NB4 (cell line): ENCODE measurements at regions not wholly inside any gene's neighbourhood (a gene's known extent, or its start where the extent isn't known, plus 50 kb on each side); places are given as distances from the start of the nearest gene placed in this dataset.

ENCODE experiments used
- DNase-seq: peaks from one replicate; pipeline ENCODE4 v3.0.0; 2010; ENCODE audit warnings: low read depth
- H3K4me3 ChIP-seq: one replicate; pipeline ENCODE4 v1.5.1; 2011; ENCODE audit warnings: mild to moderate bottlenecking, low read depth, low read length, moderate library complexity
- MYC ChIP-seq: IDR thresholded peaks from 2 replicates; pipeline ENCODE4 v1.6.1; 2011; ENCODE audit warnings: low read depth, low read length
- POLR2A ChIP-seq: IDR thresholded peaks from 2 replicates; pipeline ENCODE4 v1.6.1; 2011; ENCODE audit warnings: mild to moderate bottlenecking; ENCODE audit not compliant: insufficient read length; ENCODE audit errors: extremely low read depth
- TF ChIP-seq, protein P1 (sequence below): IDR thresholded peaks from one replicate; pipeline ENCODE4 v1.5.1; 2012; ENCODE audit warnings: low read depth, low read length
- TF ChIP-seq, protein P2 (sequence below): IDR thresholded peaks from 2 replicates; pipeline ENCODE4 v1.6.1; 2011; ENCODE audit warnings: low read depth, low read length

DNA sequence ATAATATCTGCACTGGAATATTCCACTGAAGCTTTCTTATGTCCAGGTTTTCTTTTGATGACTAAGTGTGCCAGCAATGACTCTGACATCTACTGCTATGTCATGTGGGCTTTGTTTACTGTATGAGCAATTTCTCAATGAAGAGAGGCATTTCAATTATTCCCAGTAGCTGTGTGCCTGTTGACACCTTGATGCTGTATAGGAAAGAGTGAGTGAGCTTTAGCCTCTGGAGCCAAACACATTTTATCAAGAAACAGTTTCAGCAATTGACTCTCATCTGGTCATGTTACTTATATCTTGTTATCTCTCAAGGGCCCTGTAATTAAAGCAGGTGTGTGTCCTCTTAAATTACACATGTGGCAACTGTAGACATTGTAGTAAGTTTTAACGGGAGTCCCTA, 493.2 kb upstream of the FANCL start:
- DNase-seq, result no peak
- TF ChIP-seq POLR2A, result no peak
- no peak for TF ChIP-seq MYC
- TF ChIP-seq, protein P1, sequence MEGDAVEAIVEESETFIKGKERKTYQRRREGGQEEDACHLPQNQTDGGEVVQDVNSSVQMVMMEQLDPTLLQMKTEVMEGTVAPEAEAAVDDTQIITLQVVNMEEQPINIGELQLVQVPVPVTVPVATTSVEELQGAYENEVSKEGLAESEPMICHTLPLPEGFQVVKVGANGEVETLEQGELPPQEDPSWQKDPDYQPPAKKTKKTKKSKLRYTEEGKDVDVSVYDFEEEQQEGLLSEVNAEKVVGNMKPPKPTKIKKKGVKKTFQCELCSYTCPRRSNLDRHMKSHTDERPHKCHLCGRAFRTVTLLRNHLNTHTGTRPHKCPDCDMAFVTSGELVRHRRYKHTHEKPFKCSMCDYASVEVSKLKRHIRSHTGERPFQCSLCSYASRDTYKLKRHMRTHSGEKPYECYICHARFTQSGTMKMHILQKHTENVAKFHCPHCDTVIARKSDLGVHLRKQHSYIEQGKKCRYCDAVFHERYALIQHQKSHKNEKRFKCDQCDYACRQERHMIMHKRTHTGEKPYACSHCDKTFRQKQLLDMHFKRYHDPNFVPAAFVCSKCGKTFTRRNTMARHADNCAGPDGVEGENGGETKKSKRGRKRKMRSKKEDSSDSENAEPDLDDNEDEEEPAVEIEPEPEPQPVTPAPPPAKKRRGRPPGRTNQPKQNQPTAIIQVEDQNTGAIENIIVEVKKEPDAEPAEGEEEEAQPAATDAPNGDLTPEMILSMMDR, result no peak
- TF ChIP-seq, protein P2, sequence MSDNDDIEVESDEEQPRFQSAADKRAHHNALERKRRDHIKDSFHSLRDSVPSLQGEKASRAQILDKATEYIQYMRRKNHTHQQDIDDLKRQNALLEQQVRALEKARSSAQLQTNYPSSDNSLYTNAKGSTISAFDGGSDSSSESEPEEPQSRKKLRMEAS, result no peak
- no peak overlapping the region for H3K4me3 ChIP-seq

DNA sequence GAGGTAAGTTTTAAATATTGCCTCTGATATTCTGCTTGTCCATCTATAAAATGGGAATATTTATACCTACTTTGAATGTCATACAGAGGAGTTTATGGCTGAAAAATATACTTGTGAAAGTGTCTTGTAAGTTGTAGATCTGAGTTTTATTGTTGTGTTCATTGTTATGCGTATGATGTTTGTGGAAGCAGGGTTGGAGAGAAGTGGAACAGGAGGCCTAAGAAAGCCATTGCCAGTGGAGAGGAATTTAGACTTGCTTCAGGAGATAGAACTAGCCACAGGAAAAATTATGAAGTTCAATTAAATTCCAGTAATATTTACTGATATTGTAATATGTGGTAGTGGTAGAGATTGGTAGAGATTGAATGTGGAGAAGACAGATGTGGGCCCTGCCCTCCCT, 491.9 kb upstream of the FANCL start:
- TF ChIP-seq, protein P1, result no peak
- TF ChIP-seq MYC (no peak), POLR2A (no peak)
- TF ChIP-seq, protein P2, result no peak
- H3K4me3 ChIP-seq, result no peak overlapping the region
- DNase-seq, result no peak

DNA sequence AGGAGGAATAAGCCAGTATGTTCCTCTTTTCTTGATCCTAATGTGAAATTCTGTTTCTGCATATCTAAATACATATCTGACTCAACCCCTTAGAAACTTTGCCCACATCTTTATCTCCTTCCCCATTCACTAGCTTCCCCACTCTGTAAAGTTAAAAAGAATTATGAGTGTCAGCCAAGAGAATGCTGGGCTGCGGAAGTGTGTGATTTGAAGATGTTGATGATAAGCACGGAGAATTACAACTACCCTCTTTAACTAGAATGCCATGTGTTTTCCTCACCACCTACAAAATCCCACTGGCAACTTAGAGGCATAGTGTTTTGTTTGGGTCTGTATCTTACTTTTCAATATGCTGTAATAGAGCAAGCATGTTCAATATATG, 490.4 kb upstream of the FANCL start:
- DNase-seq, result peak; percentile 31
- no peak for TF ChIP-seq MYC
- TF ChIP-seq, protein P1, result no peak
- TF ChIP-seq POLR2A, result no peak
- TF ChIP-seq, protein P2, result no peak

DNA sequence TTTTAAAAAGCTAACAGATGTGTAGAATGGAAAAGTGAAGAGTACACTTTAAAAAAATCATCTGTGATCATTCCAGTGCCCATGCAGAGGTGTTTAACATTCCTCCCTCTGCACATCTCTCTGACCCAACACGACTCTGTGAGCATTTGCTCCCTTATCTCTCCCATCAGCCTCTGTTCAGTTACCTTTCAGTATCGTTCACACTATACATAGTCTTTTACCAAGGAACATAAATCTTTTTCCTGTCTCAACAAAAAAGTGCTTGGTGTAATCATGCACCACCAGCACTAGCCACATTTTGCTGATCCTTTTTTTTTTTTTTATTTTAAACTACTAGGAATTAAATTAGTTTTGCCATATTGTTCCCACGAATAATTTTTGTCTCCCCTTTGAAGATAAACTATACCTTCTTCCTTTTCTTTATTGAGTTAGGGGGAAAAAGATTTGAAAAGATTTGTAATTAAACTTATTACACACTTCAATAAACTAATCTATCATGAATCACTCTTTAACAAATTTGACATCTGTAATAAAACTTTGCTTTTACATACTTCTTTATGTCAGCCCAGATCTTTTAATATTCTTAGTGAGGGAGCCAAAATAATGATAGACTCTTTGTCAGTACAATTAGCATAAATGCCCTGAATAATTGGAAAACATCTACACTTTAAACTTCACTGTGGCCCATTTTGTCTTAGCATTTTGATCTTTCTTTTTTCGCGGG, 489.8 kb upstream of the FANCL start:
- no peak overlapping the region for H3K4me3 ChIP-seq
- TF ChIP-seq MYC (no peak), POLR2A (no peak)
- TF ChIP-seq, protein P2, result no peak
- TF ChIP-seq, protein P1, result no peak
- no peak for DNase-seq

More for the DNA sequence above, 490.4 kb upstream of the FANCL start:
- no peak overlapping the region for H3K4me3 ChIP-seq

DNA sequence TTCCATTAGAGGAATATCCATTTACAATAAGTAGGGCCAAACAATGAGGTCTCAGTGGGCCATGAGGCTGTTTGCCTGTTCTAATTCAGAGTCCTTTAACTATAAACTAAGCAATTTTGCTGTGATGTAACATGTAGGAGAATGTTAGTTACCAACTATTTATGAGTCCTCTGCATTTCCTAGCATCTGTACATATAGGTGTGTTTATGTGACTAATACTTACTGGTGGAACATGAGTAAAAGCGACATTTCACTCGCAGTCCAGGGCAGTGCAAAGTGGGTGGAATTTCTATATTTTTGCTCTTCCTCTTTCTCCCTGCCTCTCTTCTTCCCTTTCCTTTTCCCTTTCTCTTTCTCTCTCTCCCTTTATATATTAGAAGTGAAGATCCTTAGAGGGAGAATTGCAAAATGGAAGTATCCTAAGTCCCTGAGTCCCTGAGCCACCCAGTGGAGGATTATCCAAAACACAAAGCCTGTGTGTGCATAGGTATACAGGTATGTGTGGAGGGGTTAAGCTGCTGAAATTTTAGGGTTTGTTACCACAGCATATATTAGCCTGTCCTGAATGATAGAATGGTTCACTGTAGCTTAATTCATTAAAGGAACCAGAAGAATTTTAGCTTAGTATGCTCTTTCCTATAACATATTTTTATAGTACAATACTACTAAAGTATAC, 487.0 kb upstream of the FANCL start:
- no peak for TF ChIP-seq MYC
- TF ChIP-seq POLR2A, result no peak
- TF ChIP-seq, protein P1, result no peak
- TF ChIP-seq, protein P2, result no peak

More for the DNA sequence above, 487.0 kb upstream of the FANCL start:
- no peak for DNase-seq
- H3K4me3 ChIP-seq, result no peak overlapping the region
